IMR-90 (cell line): ENCODE measurements at regions not wholly inside any gene's neighbourhood (a gene's known extent, or its start where the extent isn't known, plus 50 kb on each side); places are given as distances from the start of the nearest gene placed in this dataset.

Experiments used
- ATAC-seq: fragments of 200-7000 bp; cut with Tn5 transposase; 2 replicates; pipeline ENCODE4 v1.9.1; 2020; ENCODE audit warnings: low read depth, mild to moderate bottlenecking, moderate library complexity
- BruUV-seq: library from RNA; stranded (reverse); fragments of 400-500 nt; replicated peaks from 2 replicates; lab custom pipeline; 2021; lab: Mats Ljungman, UMichigan
- CTCF ChIA-PET: fragments of 300-600 bp; formaldehyde crosslinking; extraction: SDS; loops from one replicate; lab custom pipeline; 2021; ENCODE audit warnings: antibody characterized with exemption; lab: Yijun Ruan, JAX
- POLR2A ChIA-PET: fragments of 300-600 bp; sonication (Branson Sonifier 250); formaldehyde crosslinking; loops from one replicate; lab custom pipeline; 2022; ENCODE audit warnings: antibody characterized with exemption; ENCODE audit not compliant: unreplicated experiment; lab: Charles Lee
- DNase-seq: peaks from one replicate; pipeline ENCODE4 v3.0.0; 2013
- H2AFZ ChIP-seq: replicated peaks from 2 replicates; pipeline ENCODE3; 2013; ENCODE audit warnings: low read length, mild to moderate bottlenecking; ENCODE audit not compliant: poor library complexity
- H2AK5ac ChIP-seq: 2 replicates; pipeline ENCODE4 v1.6.1; 2013; ENCODE audit warnings: low read depth, low read length, inconsistent platforms
- H2AK9ac ChIP-seq: replicated peaks from 2 replicates; pipeline ENCODE3; 2013; ENCODE audit warnings: mild to moderate bottlenecking, low read depth, low read length, moderate library complexity; ENCODE audit not compliant: poor library complexity
- H2BK120ac ChIP-seq: 2 replicates; pipeline ENCODE4 v1.6.1; 2013; ENCODE audit warnings: low read depth, low read length, inconsistent platforms
- H2BK15ac ChIP-seq: 3 replicates; pipeline ENCODE4 v1.6.1; 2013; ENCODE audit warnings: low read depth, low read length, inconsistent platforms
- H2BK20ac ChIP-seq: 2 replicates; pipeline ENCODE4 v1.6.1; 2013; ENCODE audit warnings: low read depth, mild to moderate bottlenecking, inconsistent platforms, low read length, moderate library complexity
- H2BK5ac ChIP-seq: 2 replicates; pipeline ENCODE4 v1.6.1; 2013; ENCODE audit warnings: mild to moderate bottlenecking, low read depth, low read length, inconsistent platforms; ENCODE audit not compliant: poor library complexity, severe bottlenecking
- H3K14ac ChIP-seq: replicated peaks from 2 replicates; pipeline ENCODE4 v1.6.1; 2013; ENCODE audit warnings: low read depth, low read length, inconsistent platforms
- H3K18ac ChIP-seq: 2 replicates; pipeline ENCODE4 v1.6.1; 2013; ENCODE audit warnings: low read depth, low read length, control low read depth
- H3K23ac ChIP-seq: 2 replicates; pipeline ENCODE4 v1.6.1; 2013; ENCODE audit warnings: low read depth, low read length, inconsistent platforms
- H3K27ac ChIP-seq: 2 replicates; pipeline ENCODE4 v1.5.1; 2013; ENCODE audit warnings: mild to moderate bottlenecking, control low read depth, low read length; ENCODE audit not compliant: insufficient read depth
- H3K27me3 ChIP-seq: 2 replicates; pipeline ENCODE4 v1.6.1; 2013; ENCODE audit warnings: low read length; ENCODE audit not compliant: control insufficient read depth, insufficient read depth
- H3K36me3 ChIP-seq: 2 replicates; pipeline ENCODE4 v1.6.1; 2013; ENCODE audit warnings: low read length, mixed read lengths; ENCODE audit not compliant: control insufficient read depth, insufficient read depth
- H3K4ac ChIP-seq: 2 replicates; pipeline ENCODE4 v1.6.1; 2013; ENCODE audit warnings: low read depth, low read length, inconsistent platforms
- H3K4me1 ChIP-seq: 2 replicates; pipeline ENCODE4 v1.6.1; 2013; ENCODE audit warnings: low read length, mixed read lengths; ENCODE audit not compliant: control insufficient read depth, insufficient read depth
- H3K4me2 ChIP-seq: 2 replicates; pipeline ENCODE4 v1.6.1; 2013; ENCODE audit warnings: low read depth, mild to moderate bottlenecking, control low read depth, low read length, moderate library complexity
- H3K4me3 ChIP-seq: 2 replicates; pipeline ENCODE4 v1.5.1; 2013; ENCODE audit warnings: low read depth, mild to moderate bottlenecking, control low read depth, low read length, moderate library complexity; ENCODE audit not compliant: insufficient read depth
- H3K56ac ChIP-seq: 2 replicates; pipeline ENCODE4 v1.6.1; 2013; ENCODE audit warnings: low read length, inconsistent platforms; ENCODE audit not compliant: insufficient read depth; ENCODE audit errors: extremely low read depth
- H3K79me1 ChIP-seq, 2 experiments: 2 replicates each; pipeline ENCODE4 v1.6.1; 2013; ENCODE audit warnings: low read length in 2 of 2, inconsistent platforms in 1 of 2, low read depth in 1 of 2
- H3K9ac ChIP-seq: 2 replicates; pipeline ENCODE4 v1.6.1; 2013; ENCODE audit warnings: low read depth, low read length, control low read depth
- H3K9me1 ChIP-seq: 2 replicates; pipeline ENCODE4 v1.6.1; 2013; ENCODE audit warnings: low read length, inconsistent platforms; ENCODE audit not compliant: insufficient read depth
- H3K9me3 ChIP-seq: 2 replicates; pipeline ENCODE4 v1.6.1; 2013; ENCODE audit warnings: low read length; ENCODE audit not compliant: control insufficient read depth, insufficient read depth
- H4K20me1 ChIP-seq: 2 replicates; pipeline ENCODE4 v1.6.1; 2013; ENCODE audit warnings: low read length, inconsistent platforms; ENCODE audit not compliant: insufficient read depth
- H4K5ac ChIP-seq: 2 replicates; pipeline ENCODE4 v1.6.1; 2013; ENCODE audit warnings: mild to moderate bottlenecking, low read depth, low read length, control low read depth
- H4K8ac ChIP-seq, 2 experiments: 2 replicates each; pipeline ENCODE4 v1.6.1; 2013; ENCODE audit warnings: low read depth in 2 of 2, low read length in 2 of 2, control low read depth in 1 of 2, inconsistent platforms in 1 of 2
- H4K91ac ChIP-seq: 2 replicates; pipeline ENCODE4 v1.6.1; 2013; ENCODE audit warnings: low read depth, low read length, inconsistent platforms; ENCODE audit not compliant: insufficient read depth
- BHLHE40 ChIP-seq: fragments of 150-350 bp; IDR thresholded peaks from 2 replicates; pipeline ENCODE4 v1.6.1; 2016; ENCODE audit warnings: mild to moderate bottlenecking, low read depth, low read length
- CHD1 ChIP-seq: IDR thresholded peaks from 2 replicates; pipeline ENCODE4 v1.6.1; 2012; ENCODE audit warnings: low read depth, low read length, improper control_type of control experiment
- FOS ChIP-seq: fragments of 150-350 bp; IDR thresholded peaks from 2 replicates; pipeline ENCODE4 v1.6.1; 2016; ENCODE audit warnings: low read depth, low read length
- RCOR1 ChIP-seq: IDR thresholded peaks from 2 replicates; pipeline ENCODE4 v1.6.1; 2012; ENCODE audit warnings: mild to moderate bottlenecking, low read length, improper control_type of control experiment; ENCODE audit not compliant: insufficient replicate concordance
- WGBS, 2 experiments: methylation state at CpG; one replicate each; pipeline versions ENCODE4 v1.1.5 to v1.1.7; 2013; ENCODE audit warnings: missing lambda C conversion rate in 2 of 2; ENCODE audit not compliant: insufficient read length in 1 of 2; ENCODE audit errors: extremely low coverage in 2 of 2; 5-methylcytosine and 5-hydroxymethylcytosine counted together
- dilution Hi-C: fragments of 300-500 bp; cut with HindIII; formaldehyde crosslinking; loops from one replicate; pipeline ENCODE4 v1.14.3; 2018; ENCODE audit warnings: low sequenced_read_pairs; ENCODE audit not compliant: unreplicated experiment
- in situ Hi-C: fragments of 300-500 bp; cut with MboI; formaldehyde crosslinking; loops from 3 replicates; pipeline ENCODE4 v1.14.3; 2019; ENCODE audit warnings: low sequenced_read_pairs, inconsistent platforms, mixed read lengths
- intact Hi-C: fragments of 100-400 bp; cut with micrococcal nuclease; formaldehyde crosslinking; loops from 2 replicates; pipeline ENCODE4 v1.10.0; 2022
- TF ChIP-seq, protein P1 (sequence below): fragments of 150-350 bp; IDR thresholded peaks from 2 replicates; pipeline ENCODE4 v1.6.1; 2017; ENCODE audit warnings: mild to moderate bottlenecking, antibody characterized with exemption, low read length, low read depth

DNA sequence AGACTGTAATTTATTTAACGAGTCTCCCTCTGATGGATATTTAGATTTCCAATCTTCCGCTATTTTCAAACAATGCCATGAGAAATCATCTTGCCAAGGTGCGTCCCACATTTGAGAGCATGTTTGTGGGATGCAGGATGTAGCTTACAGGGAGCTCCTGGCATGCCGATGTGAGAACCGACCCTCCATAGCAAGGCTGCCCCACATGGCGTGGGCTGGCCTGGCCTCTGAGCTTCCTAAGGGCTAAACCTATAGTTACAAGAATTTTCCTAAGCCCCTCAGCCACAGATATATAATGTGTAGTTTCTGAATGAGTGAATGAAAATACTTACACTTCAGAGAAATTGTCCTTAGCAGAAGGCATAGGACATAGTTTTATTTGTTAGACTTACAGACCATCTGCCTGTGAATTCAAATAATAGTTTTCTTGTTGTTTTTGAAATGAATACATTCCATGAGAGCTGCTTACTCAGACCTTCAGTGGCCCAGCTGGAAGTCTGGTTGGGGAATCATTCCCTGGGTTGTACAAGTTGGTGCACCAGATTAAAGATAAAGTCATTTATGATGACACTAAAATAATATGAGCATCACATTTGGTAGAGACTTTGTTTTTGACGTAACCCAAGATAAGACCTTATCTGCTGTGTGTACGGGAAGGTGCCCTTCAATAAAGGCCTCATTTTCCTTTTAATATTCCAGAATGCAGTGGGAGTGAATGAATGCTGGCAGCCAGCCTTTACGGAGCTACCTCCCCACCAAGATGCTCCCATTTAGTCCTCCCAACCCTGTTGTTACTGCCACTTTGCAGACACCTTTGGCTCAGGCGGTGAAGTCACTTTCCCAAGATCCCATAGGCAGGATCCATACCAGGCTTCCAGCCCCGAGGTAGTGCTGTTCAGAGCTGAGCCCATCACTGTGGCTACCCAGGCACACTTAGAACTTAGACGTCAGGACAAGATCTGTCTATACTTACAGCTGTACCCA lies 107.1 kb downstream of the GLI2 start:
- Histone ChIP-seq H2BK20ac (no peak overlapping the region; the same call in 1 of the 2 replicates), H4K20me1 (peaks cover 61% of the 10 kb centered on the region), H2BK120ac (no peak overlapping the region), H3K36me3 (peaks cover 5% of the 10 kb centered on the region), H3K27me3 (no peaks in the 10 kb centered on the region), H2BK5ac (no peak overlapping the region), H3K4me3 (no peak overlapping the region), H3K9me1 (peaks cover 36% of the 10 kb centered on the region), H2AK5ac (no peak overlapping the region), H3K79me1 (peaks cover 42 to 73% of the 10 kb centered on the region in 2 experiments), H3K4ac (no peak overlapping the region), H2AK9ac (no peak overlapping the region), H3K23ac (0 out of 2 replicates have a peak overlapping the region, but pooled peaks have one; percentile 43), H3K27ac (no peak overlapping the region), H3K9ac (no peak overlapping the region), H4K5ac (no peak overlapping the region), H3K14ac (peak overlapping the region; percentile 68; the same call in 1 of the 2 replicates), H3K9me3 (0 out of 2 replicates have a peak, but pooled peaks cover 1% of the 10 kb centered on the region), H4K91ac (no peak overlapping the region; the same call in 1 of the 2 replicates), H4K8ac (no peak overlapping the region), H3K56ac (no peak overlapping the region), H2BK15ac (no peak overlapping the region), H3K4me2 (no peak overlapping the region), H3K18ac (peak overlapping the region; percentile 52; the same call in 1 of the 2 replicates), H3K4me1 (peaks cover 10% of the 10 kb centered on the region), H2AFZ (no peak overlapping the region)
- WGBS, 2 experiments, result 90% methylated on average over 2 of the region's 12 CpGs; no CpG with 5 or more reads in 1 of the 2 experiments
- DNase-seq (peak; percentile 63), ATAC-seq (peak; percentile 72)
- in situ Hi-C loops (no loop called here), dilution Hi-C loops (no loop called here), intact Hi-C loops (no loop called here)
- no peak for TF ChIP-seq CHD1
- no peak for TF ChIP-seq RCOR1
- no peak for TF ChIP-seq BHLHE40
- TF ChIP-seq, protein P1, sequence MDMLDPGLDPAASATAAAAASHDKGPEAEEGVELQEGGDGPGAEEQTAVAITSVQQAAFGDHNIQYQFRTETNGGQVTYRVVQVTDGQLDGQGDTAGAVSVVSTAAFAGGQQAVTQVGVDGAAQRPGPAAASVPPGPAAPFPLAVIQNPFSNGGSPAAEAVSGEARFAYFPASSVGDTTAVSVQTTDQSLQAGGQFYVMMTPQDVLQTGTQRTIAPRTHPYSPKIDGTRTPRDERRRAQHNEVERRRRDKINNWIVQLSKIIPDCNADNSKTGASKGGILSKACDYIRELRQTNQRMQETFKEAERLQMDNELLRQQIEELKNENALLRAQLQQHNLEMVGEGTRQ, result no peak
- TF ChIP-seq FOS, result no peak
- ChIA-PET CTCF (interaction anchor here (0.7 kb wide), 1 partner anchor 69 kb away, joined by 3 read pairs; no protein-coding TSS in a partner anchor), POLR2A (no interaction called here)
- BruUV-seq, result no TSS peak
